ENCODE measurements at regions not wholly inside any gene's neighbourhood (a gene's known extent, or its start where the extent isn't known, plus 50 kb on each side); places are given as distances from the start of the nearest gene placed in this dataset.

GRCh38 chr17:33750943-33751701 is 458.0 kb upstream of the ASIC2 start:
- TF ChIP-seq CTCF (IDR thresholded peaks at IDR 0.05) = peak; percentile 78 to 95 (median 86)
- TF ChIP-seq POLR2A (IDR thresholded peaks at IDR 0.05) = no peak

Measured in esophagus squamous epithelium (tissue), 4 donors.